ENCODE measurements at regions not wholly inside any gene's neighbourhood (a gene's known extent, or its start where the extent isn't known, plus 50 kb on each side); places are given as distances from the start of the nearest gene placed in this dataset.
A peak's percentile ranks its signal among the peaks of the same experiment; 100 is the strongest.
"Not testable (repeated sequence)": the region's sequence is repeated elsewhere in the genome, so short reads cannot be mapped to it uniquely, and the experiment has no call there.

DNA sequence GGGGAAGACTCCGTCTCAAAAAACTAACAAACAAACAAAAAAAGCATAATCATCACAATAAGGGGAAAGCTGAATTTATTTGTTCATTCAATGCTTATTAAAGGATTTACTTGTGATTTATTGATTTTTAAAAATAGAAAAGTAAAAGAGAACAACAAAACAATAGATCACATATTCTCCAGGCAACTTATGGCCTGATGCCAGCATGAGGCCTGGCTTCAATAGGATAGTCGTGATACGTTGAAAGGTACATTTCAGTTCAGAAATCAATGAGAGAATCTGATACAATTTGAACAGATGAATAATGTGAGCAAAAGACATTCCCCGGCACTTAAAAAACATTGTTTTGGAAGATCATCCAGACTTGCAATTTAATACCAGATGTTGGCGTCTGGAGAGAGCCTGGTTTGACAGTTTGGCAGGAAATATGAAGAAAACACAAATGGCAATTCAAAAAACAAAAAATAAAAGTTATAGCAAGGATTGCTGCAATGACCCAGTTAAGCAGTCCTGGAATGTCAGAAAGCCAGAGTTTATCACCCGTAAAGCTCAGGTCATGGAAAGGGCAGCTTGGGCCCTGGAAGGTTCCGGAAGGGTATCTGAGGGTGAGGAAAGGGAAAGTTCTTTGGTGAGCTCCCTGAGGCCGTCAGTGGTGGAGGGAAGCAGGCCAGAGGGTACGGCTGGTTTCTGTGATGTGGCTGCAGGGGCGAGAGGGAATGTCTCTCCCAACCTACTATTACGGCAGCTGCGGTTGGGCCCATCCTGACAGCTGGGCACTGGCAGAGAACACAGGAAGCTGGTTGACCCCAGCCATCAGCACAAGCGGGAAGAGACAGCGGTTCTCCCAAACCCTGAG lies 230.2 kb upstream of the HES1 start:
- DNase-seq (ENCODE audit: low spot score) = no peak

DNA sequence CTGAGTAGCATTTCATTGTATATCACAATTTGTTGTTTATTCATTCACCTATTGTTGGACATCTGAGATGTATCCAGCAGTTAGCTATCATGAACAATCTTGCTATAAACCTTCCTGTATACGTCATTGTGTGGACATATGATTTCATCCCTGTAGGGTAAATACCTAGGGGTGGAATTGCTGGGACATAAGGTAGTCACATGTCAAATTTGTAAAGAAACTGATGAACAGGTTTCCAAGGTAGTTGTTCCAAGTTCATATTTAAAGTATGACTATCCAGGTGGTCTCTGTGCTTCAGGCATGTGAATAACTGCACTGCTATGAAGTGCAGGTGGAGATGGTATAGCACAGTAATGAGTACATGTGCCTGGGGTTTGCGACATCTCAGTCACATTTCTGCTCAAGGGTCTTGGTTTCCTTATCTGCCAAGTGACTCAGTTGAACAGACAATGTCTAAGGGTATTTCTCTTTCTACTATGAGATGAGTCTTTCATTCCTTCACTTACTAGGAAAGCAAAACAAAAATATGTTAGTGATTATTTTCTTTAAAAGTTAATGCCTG lies 229.0 kb upstream of the HES1 start:
- no peak for DNase-seq (ENCODE audit: low spot score)

DNA sequence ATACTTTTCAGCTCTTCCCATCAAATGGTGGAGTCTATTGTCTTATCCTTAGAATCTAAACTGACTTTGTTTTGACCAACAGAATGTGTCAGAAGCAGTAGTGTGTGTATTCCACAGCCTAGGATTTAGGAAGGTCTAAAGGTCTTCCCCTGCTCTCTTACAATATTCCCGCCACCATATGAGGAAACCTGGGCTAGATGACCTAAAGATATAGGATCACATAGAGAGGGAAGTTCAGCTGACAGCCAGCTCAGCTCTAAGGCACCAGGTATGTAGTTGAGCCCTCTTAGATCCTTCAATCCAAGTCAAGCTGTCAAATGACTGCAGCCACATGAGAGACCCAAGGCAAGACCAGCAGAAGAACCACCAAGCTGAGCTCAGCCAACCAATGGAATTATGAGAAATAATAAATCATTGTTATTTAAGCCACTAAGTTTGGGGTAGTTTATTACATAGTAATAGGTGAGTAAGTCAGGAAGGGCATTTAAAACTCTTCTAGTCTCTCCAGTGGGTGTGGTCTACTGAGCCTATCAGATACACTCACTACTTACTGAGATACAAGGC lies 227.7 kb upstream of the HES1 start:
- no peak for DNase-seq (ENCODE audit: low spot score)

DNA sequence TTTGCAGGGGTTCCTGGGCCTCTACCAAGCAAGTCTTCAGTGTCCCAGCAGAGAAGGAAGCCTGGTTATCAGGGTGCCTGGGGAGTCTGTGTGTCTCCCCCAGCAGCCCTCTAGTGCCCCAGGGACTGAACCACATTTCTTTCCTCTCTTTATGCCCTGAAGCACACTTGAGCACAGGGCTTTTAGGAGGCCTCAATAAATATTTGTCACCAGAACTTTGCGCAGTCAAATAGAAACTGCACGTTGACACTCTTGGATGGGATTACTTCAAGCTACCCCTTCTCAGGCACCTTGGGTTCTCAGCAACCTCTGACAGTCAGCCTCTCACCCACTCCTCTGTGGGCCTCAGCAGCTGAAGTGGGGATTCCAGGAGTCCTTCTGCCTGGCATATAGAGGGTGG lies 226.6 kb upstream of the HES1 start:
- no peak for DNase-seq (ENCODE audit: low spot score)

DNA sequence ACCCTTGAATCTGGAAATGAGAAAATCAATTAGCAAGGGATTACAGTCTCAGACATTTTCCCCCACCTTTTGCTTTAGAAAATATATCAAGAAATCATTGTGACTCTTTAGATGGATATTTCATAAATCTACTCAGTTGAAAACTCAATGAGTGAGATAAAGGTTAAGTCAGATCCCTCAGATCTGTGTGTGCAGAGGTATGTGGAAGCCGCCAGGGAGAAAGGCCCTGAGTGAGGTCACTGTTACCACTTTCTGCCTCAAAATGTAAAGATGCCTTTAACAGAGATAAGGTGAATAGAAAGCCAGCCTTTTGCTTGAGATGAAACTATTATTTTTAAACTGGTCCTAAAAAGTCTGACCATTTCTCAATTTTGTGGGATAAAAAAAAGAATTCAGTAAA lies 225.6 kb upstream of the HES1 start:
- DNase-seq (ENCODE audit: low spot score) = no peak

DNA sequence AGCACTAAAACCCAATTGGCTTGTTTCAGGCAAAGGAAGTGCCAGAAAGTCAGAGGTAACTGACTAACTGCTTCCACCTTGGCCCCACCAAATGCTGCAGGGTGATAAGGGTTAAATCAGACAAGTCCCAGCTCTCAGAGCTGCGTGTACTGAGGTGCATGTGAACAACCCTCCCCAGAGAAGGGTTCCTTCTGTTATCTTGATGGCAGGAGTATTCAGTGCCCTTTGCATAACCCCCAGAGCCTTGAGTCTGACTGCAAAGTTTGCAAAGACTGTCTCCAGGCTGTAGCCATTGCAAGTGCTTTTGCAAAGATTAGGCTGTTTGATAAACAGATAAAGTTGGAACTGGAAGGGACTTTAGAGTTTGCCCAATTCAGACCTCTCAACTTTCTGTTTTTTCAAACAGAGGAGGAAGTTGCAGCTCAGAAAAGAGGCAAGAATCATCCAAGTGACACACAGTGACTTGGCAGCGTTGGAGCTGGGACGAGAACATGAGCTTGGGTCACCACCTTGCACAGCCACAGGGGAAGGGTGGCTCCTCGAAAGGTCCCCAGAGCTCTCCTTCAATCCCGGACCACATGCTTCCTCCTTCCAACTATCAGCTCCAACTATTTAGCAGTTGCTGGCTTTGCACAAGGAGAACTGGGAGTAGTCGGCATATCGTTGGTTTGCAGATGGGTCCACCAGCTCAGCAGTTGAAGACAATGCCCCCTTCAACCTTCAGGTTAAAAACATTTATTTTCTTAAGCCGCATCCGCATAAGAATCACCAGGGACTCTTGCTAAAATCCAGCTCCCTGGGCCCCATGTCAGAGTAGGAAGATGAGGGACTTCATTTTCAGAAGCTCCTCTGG lies 224.8 kb upstream of the HES1 start:
- no peak for DNase-seq (ENCODE audit: low spot score)

DNA sequence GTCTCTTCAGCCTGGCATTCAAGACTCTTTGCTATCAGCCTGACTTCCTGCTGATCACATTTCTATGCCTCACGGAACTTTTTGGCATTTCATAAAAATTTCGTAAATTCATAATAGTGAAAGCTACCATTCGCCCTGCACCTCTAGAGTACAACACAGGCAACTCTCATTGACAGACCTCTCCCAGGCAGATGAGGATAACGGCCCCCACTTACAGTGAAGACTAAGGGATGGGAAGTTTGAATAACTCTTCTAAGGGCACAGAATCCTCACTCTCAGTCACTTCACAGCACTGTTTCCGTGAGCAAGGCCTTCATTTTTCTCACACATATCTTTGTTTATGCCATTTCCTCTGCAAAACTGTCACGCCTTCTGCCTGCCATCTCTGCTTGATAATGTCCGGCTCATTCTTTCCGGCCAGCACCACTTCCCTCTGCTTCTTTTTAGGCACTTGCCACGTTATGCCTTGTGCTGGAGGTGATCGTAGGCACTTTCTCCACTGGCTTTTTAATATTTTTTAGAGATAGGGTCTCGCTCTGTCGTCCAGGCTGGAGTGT lies 224.1 kb upstream of the HES1 start:
- no peak for DNase-seq (ENCODE audit: low spot score)

DNA sequence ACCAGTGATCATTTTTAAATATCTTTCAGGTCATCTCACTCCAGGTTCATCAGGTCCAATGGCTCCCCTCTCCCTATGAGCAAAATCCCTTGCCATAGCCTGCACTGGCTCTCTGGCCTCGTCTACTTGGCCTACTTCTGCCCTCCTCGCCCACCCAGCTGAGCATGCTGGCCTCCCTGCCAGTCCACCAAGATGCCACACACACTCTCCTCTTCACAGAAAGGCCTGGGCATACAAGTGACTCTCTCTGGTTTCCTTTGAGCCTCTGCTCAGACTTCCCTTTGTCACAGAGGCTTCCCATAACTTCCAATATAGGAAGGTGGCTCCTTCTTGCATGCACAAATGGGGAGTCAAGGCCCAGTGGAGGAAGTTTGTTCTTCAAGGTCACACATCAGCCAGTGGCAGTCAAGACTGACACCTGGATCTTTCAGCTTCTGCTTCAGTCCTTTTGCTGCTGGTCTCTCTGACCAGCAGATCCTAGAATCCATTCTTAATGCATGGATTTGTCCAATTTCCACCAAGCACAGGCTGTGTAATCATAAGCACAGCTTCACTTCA lies 223.2 kb upstream of the HES1 start:
- no peak for DNase-seq (ENCODE audit: low spot score)

DNA sequence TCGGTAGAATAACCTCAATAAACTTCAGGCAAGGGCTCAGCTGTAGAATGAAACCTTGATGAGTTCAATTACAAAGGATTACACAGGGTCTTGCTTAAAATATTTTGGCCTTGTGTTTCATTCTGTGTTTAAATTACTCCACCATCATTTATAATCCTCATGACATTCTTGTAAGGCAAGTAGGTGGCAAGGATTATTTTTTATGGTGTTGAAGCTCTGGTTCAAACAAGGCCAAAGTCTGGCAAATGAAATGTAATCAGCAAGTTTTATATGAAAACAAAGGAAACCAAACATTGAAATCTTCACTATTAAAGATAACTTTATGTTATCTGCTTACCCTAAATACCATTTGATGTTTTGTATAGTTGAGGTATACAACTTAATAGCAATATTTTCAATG lies 221.3 kb upstream of the HES1 start:
- no peak for DNase-seq (ENCODE audit: low spot score)

DNA sequence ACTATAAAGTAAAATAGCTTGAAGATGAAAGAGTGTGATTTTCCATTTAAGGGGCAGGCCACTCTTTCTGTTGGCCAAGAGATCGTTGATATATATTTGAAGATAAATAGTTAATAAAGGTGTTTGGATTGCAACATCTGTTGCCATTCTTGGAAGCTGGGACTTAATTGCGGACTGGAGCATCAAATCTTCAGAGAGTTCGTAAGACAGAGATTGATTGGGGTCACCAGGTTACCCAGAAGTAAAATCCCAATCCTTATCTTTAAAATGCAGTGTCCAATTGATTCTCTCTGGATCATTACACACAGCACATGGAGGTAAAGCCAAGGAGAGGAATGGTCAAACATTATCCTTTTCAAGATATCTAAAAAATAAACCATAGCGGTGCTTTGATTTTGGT lies 220.8 kb upstream of the HES1 start:
- DNase-seq (ENCODE audit: low spot score) = no peak

DNA sequence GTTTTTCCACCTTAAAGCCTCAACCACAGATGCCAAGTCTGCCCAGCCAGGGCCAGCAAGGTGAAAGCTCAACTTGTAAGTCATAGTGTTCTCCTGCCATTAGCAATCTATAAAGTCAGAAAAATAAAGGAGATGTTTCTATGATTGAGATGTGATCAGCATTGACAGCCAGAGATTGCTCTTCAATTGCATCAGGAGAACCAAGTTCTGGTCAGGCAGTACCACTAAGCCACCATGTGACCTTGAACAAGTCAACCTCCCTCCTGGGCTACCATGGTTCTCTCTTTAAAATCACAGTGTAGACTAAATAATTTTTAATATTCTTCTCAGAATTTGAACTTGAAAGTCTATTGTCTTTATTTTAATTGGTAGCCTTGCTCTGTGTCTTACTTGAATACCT lies 220.3 kb upstream of the HES1 start:
- no peak for DNase-seq (ENCODE audit: low spot score)

DNA sequence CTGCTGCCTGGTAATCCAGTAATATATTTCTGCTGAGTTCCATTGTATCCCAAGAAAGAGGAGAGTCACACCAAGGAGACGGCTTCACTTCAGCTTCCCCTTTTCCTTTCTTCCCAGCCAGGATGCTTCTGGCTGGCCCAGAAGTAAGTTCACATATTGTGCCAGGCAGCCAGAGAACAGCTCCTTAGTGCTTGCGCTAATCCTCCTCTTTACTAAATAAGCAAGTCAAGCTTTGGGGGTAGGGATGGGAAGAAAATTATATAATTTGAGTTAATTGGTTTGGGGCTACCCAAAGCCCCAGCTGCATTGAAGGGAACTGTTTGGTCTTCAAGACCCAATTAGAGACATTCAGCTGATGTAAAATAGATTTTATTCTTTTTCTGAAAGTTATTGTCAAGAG lies 218.8 kb upstream of the HES1 start:
- DNase-seq (ENCODE audit: low spot score) = no peak

DNA sequence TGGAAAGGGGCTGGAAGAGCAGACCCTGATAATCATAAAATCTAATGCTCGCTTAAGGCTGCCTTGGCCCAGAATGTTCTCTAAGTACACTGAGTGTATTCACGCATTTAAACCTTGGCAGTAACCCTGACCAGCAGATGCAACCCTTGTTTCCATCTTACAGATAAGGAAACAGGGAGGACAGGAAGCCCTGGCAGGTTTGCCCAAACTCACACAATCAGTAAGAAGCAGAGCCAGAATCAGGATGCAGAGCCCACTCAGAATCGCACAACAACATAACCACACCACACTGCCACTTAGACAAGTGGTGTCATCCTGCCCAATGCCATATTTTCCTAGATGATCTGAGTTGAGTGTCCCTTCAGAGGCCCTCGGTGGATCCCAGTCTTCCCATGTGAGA lies 214.5 kb upstream of the HES1 start:
- DNase-seq (ENCODE audit: low spot score) = no peak

DNA sequence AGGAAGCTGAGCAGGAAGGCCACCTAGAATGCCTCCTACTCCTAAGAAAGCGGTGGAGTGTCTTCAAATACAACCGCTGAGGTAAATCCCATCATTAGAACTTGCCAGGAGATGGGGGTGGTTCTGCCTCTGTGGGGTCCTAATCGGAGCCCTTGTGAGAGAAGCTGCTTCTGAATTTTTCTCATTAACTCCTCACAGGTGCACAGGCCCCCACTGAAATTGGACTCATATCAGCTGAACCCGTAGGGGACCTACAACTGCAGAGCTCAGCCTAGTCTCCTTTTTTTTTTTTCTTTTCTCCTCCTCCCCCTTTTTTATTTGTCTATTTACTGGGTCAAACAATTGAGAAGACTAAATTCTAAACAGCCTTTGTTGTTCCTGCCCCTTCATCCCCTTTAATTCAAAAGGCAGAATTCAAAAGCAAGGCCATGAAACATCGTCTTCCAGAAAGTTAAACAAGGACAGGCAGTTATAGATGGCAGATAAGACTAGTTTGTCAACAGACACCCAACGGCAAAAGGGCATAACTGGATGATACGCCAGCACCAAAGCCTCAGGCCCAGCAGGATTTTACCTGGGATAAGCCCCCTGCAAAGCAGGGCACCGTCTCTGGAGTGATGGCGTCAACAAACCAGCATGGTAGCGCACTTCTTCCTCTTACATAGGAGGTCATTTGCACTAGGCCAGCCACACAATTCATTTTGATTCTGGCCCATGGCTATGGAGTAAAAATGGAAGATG lies 213.7 kb upstream of the HES1 start:
- no peak for DNase-seq (ENCODE audit: low spot score)

DNA sequence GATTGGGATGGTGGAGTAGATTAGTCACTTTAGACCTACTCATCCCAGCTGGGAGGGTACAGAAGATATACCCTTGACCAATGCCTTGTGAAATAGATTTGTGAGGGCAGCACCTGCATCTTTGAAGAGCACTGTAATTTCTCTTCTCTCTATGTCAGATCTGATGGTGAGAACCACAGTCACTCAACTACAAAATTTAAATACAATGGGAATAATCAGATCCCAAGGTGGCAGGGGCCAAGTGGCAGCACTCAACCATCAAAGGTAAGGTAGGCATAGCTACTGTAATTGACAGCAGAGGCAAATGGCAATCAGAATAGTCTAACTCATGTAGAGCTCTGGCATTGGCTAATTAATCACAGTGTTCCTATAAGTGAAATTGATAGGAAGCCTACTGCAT lies 212.0 kb upstream of the HES1 start:
- not testable (repeated sequence) for DNase-seq (ENCODE audit: low spot score)

DNA sequence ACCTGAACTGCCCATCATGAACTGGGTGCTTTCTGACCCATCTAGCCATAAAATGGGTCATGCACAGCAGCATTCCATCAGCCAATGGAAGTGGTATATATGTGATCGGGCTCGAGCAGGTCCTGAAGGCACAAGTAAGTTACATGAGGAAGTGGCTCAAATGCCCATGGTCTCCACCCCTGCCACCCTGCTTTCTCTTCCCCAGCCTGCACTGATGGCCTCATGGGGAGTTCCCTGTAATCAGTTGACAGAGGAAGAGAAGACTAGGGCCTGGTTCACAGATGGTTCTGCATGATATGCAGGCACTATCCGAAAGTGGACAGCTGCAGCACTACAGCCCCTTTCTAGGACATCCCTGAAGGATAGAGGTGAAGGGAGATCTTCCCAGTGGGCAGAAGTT lies 209.9 kb upstream of the HES1 start:
- peak; percentile 15 for DNase-seq (ENCODE audit: low spot score)

DNA sequence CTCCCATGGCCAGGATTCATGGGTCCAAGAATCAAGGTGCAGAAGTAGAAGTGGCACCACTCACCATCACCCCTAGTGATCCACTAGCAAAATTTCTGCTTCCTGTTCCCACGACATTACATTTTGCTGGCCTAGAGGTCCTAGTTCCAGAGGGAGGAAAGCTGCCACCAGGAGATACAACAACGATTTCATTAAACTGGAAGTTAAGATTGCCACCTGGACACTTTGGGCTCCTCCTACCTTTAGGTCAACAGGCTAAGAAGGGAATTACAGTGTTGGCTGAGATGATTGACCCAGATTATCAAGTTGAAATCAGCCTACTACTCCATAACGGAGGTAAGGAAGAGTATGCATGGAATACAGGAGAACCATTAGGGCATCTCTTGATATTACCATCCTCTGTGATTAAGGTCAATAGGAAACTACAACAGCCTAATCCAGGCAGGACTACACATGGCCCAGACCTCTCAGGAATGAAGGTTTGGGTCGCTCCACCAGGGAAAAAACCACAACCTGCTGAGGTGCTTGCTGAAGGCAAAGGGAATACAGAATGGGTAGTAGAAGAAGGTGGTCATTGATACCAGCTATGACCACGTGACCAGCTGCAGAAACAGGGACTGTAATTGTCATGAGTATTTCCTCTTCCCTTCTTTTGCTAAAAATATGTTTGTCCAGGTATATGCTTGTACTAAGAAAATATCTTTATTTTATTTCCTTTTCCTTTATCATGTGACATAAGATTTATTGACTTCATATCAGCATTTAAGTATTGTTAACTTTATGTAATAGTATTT lies 208.3 kb upstream of the HES1 start:
- DNase-seq (ENCODE audit: low spot score) = not testable (repeated sequence)

DNA sequence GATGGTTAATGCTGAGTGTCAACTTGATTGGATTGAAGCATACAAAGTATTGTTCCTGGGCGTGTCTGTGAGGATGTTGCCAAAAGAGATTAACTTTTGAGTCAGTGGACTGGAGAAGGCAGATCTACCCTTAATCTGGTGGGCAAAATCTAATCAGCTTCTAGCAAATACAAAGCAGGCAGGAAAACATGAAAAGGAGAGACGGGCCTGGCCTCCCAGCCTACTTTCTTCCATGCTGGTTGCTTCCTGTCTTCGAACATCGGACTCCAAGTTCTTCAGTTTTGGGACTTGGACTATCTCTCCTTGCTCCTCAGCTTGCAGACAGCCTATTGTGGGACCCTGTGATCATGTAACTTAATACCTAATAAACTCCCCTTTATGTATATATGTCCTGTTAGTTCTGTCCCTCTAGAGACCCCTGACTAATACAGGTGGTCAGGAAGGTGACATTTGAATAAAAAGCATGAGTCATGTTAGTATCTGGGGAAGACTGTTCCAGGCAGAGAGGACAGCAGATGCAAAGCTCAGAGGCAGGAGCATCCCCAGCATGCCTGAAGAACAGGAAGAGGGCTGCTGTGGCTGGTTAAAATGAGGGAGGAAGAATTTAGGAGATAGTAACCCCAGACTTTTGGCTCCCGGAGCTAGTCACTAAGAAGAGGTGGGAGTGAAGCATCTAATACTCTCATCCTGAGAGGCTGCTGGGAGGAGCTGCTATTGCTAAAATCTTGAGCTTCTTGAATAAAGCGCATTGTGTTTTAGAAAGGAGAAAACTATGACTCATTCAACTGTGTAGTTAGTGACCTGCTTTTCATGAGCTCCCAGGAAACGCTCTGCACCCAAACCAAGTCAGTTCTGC lies 207.4 kb upstream of the HES1 start:
- DNase-seq (ENCODE audit: low spot score) = no peak

DNA sequence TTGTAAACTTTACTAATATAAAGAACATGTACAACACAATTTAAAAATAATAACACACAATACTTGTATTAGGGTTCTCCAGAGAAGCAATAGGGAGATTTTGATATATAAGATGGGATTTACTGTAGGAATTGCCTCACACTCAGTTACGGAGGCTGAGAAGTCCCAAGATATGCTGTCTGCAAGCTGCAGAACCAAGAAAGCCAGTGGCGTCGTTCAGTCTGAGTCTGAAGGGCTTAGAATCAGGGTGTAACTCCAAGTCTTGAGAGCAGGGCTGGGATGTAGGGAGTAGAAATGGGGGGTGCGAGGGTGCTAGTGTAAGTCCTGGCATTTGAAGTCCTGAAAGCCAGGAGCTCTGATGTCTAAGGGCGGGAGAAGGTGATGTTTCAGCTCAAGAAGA lies 206.6 kb upstream of the HES1 start:
- no peak for DNase-seq (ENCODE audit: low spot score)
